GM12878 (cell line): ENCODE measurements at regions not wholly inside any gene's neighbourhood (a gene's known extent, or its start where the extent isn't known, plus 50 kb on each side); places are given as distances from the start of the nearest gene placed in this dataset.

ENCODE experiments used
- IKZF2 ChIP-seq, 2 experiments: fragments of 450-650 bp; IDR thresholded peaks; 2 replicates each; pipeline ENCODE4 v1.6.1; 2017; ENCODE audit warnings: mild to moderate bottlenecking in 2 of 2, moderate library complexity in 2 of 2
- KAT2A ChIP-seq: conservative IDR thresholded peaks from 2 replicates; pipeline ENCODE4 v1.6.1; 2011; ENCODE audit warnings: low read depth, low read length; ENCODE audit not compliant: control insufficient read depth
- LARP7 ChIP-seq: fragments of 450-650 bp; IDR thresholded peaks from 2 replicates; pipeline ENCODE4 v1.6.1; 2017; ENCODE audit warnings: mild to moderate bottlenecking
- POLR2AphosphoS5 ChIP-seq: IDR thresholded peaks from 2 replicates; pipeline ENCODE4 v1.6.1; 2011; ENCODE audit warnings: mild to moderate bottlenecking, low read length, inconsistent platforms
- RAD21 ChIP-seq: IDR thresholded peaks from 2 replicates; pipeline ENCODE4 v1.6.1; 2011; ENCODE audit warnings: mild to moderate bottlenecking, low read depth, low read length, moderate library complexity; ENCODE audit not compliant: insufficient read depth
- RFX5 ChIP-seq: IDR thresholded peaks from 2 replicates; pipeline ENCODE4 v1.6.1; 2011; ENCODE audit warnings: low read depth, low read length, improper control_type of control experiment
- SUZ12 ChIP-seq: fragments of 200-600 bp; sonication (generic); IDR thresholded peaks from one replicate; pipeline ENCODE4 v1.6.1; 2018; ENCODE audit warnings: antibody characterized with exemption, mild to moderate bottlenecking; ENCODE audit not compliant: unreplicated experiment
- YY1 ChIP-seq: IDR thresholded peaks from 2 replicates; pipeline ENCODE4 v1.6.1; 2011; ENCODE audit warnings: low read depth, mild to moderate bottlenecking, low read length
- ZNF274 ChIP-seq: IDR thresholded peaks from one replicate; pipeline ENCODE4 v1.8.0; 2011; ENCODE audit not compliant: insufficient read length, insufficient read depth
- TF ChIP-seq, protein P1 (sequence below), 3 experiments: IDR thresholded peaks in 2 of 3; conservative IDR thresholded peaks in 1 of 3; 2 replicates each; pipeline ENCODE4 v1.5.1; 2011; ENCODE audit warnings: low read depth in 3 of 3, low read length in 3 of 3, mild to moderate bottlenecking in 3 of 3, control low read depth in 2 of 3, moderate library complexity in 2 of 3, inconsistent platforms in 1 of 3, mixed read lengths in 1 of 3; ENCODE audit not compliant: control insufficient read depth in 2 of 3, insufficient read depth in 1 of 3; ENCODE audit errors: extremely low read depth in 1 of 3

DNA sequence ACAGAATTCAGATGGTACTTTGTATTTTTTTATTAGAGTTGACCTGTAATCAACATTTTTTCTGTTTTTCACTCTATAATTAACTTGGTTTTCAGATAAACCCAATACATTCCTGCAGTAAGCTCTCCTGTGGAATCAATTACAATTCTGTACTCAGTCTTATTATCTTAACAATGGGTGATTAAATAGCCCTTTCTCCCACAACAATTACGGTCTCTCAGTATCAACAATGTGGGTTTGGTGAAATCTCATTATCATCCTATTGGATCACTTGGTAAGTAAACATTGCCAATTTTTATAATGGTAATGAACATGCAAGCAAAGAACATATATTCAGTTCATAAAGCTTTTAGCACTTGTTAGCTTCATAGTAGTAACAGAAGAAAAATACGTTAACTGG is 438.9 kb upstream of the EPHA7 start:
- no peak for TF ChIP-seq KAT2A
- TF ChIP-seq POLR2AphosphoS5, result no peak
- no peak for TF ChIP-seq LARP7
- TF ChIP-seq RAD21, result no peak
- TF ChIP-seq, protein P1, sequence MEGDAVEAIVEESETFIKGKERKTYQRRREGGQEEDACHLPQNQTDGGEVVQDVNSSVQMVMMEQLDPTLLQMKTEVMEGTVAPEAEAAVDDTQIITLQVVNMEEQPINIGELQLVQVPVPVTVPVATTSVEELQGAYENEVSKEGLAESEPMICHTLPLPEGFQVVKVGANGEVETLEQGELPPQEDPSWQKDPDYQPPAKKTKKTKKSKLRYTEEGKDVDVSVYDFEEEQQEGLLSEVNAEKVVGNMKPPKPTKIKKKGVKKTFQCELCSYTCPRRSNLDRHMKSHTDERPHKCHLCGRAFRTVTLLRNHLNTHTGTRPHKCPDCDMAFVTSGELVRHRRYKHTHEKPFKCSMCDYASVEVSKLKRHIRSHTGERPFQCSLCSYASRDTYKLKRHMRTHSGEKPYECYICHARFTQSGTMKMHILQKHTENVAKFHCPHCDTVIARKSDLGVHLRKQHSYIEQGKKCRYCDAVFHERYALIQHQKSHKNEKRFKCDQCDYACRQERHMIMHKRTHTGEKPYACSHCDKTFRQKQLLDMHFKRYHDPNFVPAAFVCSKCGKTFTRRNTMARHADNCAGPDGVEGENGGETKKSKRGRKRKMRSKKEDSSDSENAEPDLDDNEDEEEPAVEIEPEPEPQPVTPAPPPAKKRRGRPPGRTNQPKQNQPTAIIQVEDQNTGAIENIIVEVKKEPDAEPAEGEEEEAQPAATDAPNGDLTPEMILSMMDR (IDR thresholded peaks at IDR 0.05 in 2 of 3, conservative IDR thresholded peaks at IDR 0.05 in 1 of 3; ENCODE audit: control insufficient read depth in 2 of 3, extremely low read depth in 1 of 3, insufficient read depth in 1 of 3, low read depth in 3 of 3, low read length in 3 of 3), result no peak
- TF ChIP-seq ZNF274, result no peak
- no peak for TF ChIP-seq IKZF2 (IDR thresholded peaks at IDR 0.05)
- no peak for TF ChIP-seq YY1
- no peak for TF ChIP-seq RFX5
- no peak for TF ChIP-seq SUZ12
